ENCODE measurements at regions not wholly inside any gene's neighbourhood (a gene's known extent, or its start where the extent isn't known, plus 50 kb on each side); places are given as distances from the start of the nearest gene placed in this dataset.
"Not testable (repeated sequence)": the region's sequence is repeated elsewhere in the genome, so short reads cannot be mapped to it uniquely, and the experiment has no call there.

- DNase-seq (ENCODE audit: low spot score), result no peak
Observed at GRCh38 chr7:156065400-156065799, 253.1 kb upstream of the SHH start.

- DNase-seq (ENCODE audit: low spot score), result no peak
Observed at GRCh38 chr7:156064971-156065386, 252.7 kb upstream of the SHH start.

- DNase-seq (ENCODE audit: low spot score), result no peak
Observed at GRCh38 chr7:156063241-156063810, 251.1 kb upstream of the SHH start.

- no peak for DNase-seq (ENCODE audit: low spot score)
Observed at GRCh38 chr7:156062286-156062685, 250.0 kb upstream of the SHH start.

GRCh38 chr7:156061689-156062255 lies 249.5 kb upstream of the SHH start:
- no peak for DNase-seq (ENCODE audit: low spot score)

- no peak for DNase-seq (ENCODE audit: low spot score)
Observed at GRCh38 chr7:156060925-156061324, 248.7 kb upstream of the SHH start.

GRCh38 chr7:156059369-156059768 lies 247.1 kb upstream of the SHH start:
- DNase-seq (ENCODE audit: low spot score), result no peak

GRCh38 chr7:156058248-156058647 lies 246.0 kb upstream of the SHH start:
- DNase-seq (ENCODE audit: low spot score), result no peak

GRCh38 chr7:156056534-156056933 lies 244.3 kb upstream of the SHH start:
- DNase-seq (ENCODE audit: low spot score), result no peak

GRCh38 chr7:156055206-156055822 lies 243.1 kb upstream of the SHH start:
- DNase-seq (ENCODE audit: low spot score), result no peak

- no peak for DNase-seq (ENCODE audit: low spot score)
Observed at GRCh38 chr7:156051884-156052283, 239.6 kb upstream of the SHH start.

- DNase-seq (ENCODE audit: low spot score), result no peak
Observed at GRCh38 chr7:156050636-156051569, 238.6 kb upstream of the SHH start.

GRCh38 chr7:156049366-156049765 lies 237.1 kb upstream of the SHH start:
- no peak for DNase-seq (ENCODE audit: low spot score)

GRCh38 chr7:156046031-156046560 lies 233.8 kb upstream of the SHH start:
- no peak for DNase-seq (ENCODE audit: low spot score)

GRCh38 chr7:156043416-156044178 lies 231.3 kb upstream of the SHH start:
- no peak for DNase-seq (ENCODE audit: low spot score)

- DNase-seq (ENCODE audit: low spot score), result no peak
Observed at GRCh38 chr7:156041398-156041797, 229.1 kb upstream of the SHH start.

- no peak for DNase-seq (ENCODE audit: low spot score)
Observed at GRCh38 chr7:156039971-156040677, 227.9 kb upstream of the SHH start.

- no peak for DNase-seq (ENCODE audit: low spot score)
Observed at GRCh38 chr7:156039194-156039593, 226.9 kb upstream of the SHH start.

GRCh38 chr7:156038345-156038744 lies 226.1 kb upstream of the SHH start:
- no peak for DNase-seq (ENCODE audit: low spot score)

GRCh38 chr7:156036153-156036552 lies 223.9 kb upstream of the SHH start:
- DNase-seq (ENCODE audit: low spot score), result no peak

- DNase-seq (ENCODE audit: low spot score), result not testable (repeated sequence)
Observed at GRCh38 chr7:156035387-156035786, 223.1 kb upstream of the SHH start.

All from germinal center (tissue), 1 donor.